HG03097 (cell line): ENCODE measurements at regions not wholly inside any gene's neighbourhood (a gene's known extent, or its start where the extent isn't known, plus 50 kb on each side); places are given as distances from the start of the nearest gene placed in this dataset.
"Not testable (repeated sequence)": the region's sequence is repeated elsewhere in the genome, so short reads cannot be mapped to it uniquely, and the experiment has no call there.

ENCODE experiments used
- ATAC-seq: cut with Tn5 transposase; IDR thresholded peaks from one replicate; pipeline ENCODE4 v1.9.1; 2021; ENCODE audit not compliant: unreplicated experiment, low FRiP score

GRCh38 chr6:140344142-140344913 is 969.9 kb upstream of the CITED2 start:
- no peak for ATAC-seq

- no peak for ATAC-seq
These were observed 968.7 kb upstream of the CITED2 start for GRCh38 chr6:140343128-140343527.

- no peak for ATAC-seq
These were observed 966.8 kb upstream of the CITED2 start for GRCh38 chr6:140341272-140341671.

- ATAC-seq, result no peak
These were observed 966.3 kb upstream of the CITED2 start for GRCh38 chr6:140340795-140341194.

GRCh38 chr6:140339084-140339483 is 964.6 kb upstream of the CITED2 start:
- ATAC-seq, result not testable (repeated sequence)

GRCh38 chr6:140321891-140322290 is 947.4 kb upstream of the CITED2 start:
- no peak for ATAC-seq

GRCh38 chr6:140320081-140321080 is 945.9 kb upstream of the CITED2 start:
- ATAC-seq, result no peak

GRCh38 chr6:140319209-140319608 is 944.8 kb upstream of the CITED2 start:
- ATAC-seq, result peak; percentile 98

GRCh38 chr6:140318408-140318807 is 944.0 kb upstream of the CITED2 start:
- no peak for ATAC-seq

GRCh38 chr6:140317950-140318349 is 943.5 kb upstream of the CITED2 start:
- ATAC-seq, result no peak

- no peak for ATAC-seq
These were observed 942.5 kb upstream of the CITED2 start for GRCh38 chr6:140316966-140317365.

- no peak for ATAC-seq
These were observed 940.2 kb upstream of the CITED2 start for GRCh38 chr6:140314682-140315081.

GRCh38 chr6:140311146-140311545 is 936.7 kb upstream of the CITED2 start:
- no peak for ATAC-seq

GRCh38 chr6:140303218-140303949 is 928.9 kb upstream of the CITED2 start:
- ATAC-seq, result no peak

GRCh38 chr6:140300331-140300730 is 925.9 kb upstream of the CITED2 start:
- no peak for ATAC-seq

GRCh38 chr6:140289186-140289585 is 914.7 kb upstream of the CITED2 start:
- no peak for ATAC-seq

- no peak for ATAC-seq
These were observed 911.7 kb upstream of the CITED2 start for GRCh38 chr6:140285998-140286690.

- ATAC-seq, result no peak
These were observed 911.0 kb upstream of the CITED2 start for GRCh38 chr6:140285471-140285870.

GRCh38 chr6:140284871-140285270 is 910.4 kb upstream of the CITED2 start:
- no peak for ATAC-seq

GRCh38 chr6:140283197-140283596 is 908.7 kb upstream of the CITED2 start:
- no peak for ATAC-seq
